ENCODE measurements at regions not wholly inside any gene's neighbourhood (a gene's known extent, or its start where the extent isn't known, plus 50 kb on each side); places are given as distances from the start of the nearest gene placed in this dataset.

- no peak overlapping the region for H3K4me3 ChIP-seq (ENCODE audit: low read depth, low read length, poor library complexity, severe bottlenecking)
- no peaks in the 10 kb centered on the region for H3K79me2 ChIP-seq (ENCODE audit: insufficient read depth, low read length)
- TF ChIP-seq EZH2 (IDR thresholded peaks at IDR 0.05; ENCODE audit: borderline replicate concordance, low read length): no peak
- TF ChIP-seq, protein P1, sequence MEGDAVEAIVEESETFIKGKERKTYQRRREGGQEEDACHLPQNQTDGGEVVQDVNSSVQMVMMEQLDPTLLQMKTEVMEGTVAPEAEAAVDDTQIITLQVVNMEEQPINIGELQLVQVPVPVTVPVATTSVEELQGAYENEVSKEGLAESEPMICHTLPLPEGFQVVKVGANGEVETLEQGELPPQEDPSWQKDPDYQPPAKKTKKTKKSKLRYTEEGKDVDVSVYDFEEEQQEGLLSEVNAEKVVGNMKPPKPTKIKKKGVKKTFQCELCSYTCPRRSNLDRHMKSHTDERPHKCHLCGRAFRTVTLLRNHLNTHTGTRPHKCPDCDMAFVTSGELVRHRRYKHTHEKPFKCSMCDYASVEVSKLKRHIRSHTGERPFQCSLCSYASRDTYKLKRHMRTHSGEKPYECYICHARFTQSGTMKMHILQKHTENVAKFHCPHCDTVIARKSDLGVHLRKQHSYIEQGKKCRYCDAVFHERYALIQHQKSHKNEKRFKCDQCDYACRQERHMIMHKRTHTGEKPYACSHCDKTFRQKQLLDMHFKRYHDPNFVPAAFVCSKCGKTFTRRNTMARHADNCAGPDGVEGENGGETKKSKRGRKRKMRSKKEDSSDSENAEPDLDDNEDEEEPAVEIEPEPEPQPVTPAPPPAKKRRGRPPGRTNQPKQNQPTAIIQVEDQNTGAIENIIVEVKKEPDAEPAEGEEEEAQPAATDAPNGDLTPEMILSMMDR (IDR thresholded peaks at IDR 0.05; ENCODE audit: low read length): no peak
- H2AFZ ChIP-seq (ENCODE audit: low read length): no peak overlapping the region
- H4K20me1 ChIP-seq (ENCODE audit: insufficient read depth, low read length): no peaks in the 10 kb centered on the region
- H3K27me3 ChIP-seq (ENCODE audit: insufficient read depth, low read length): no peaks in the 10 kb centered on the region
- H3K36me3 ChIP-seq (ENCODE audit: insufficient read depth, low read length): no peaks in the 10 kb centered on the region
- no peaks in the 10 kb centered on the region for H3K4me1 ChIP-seq (ENCODE audit: insufficient read depth, low read length, severe bottlenecking)
- H3K27ac ChIP-seq (ENCODE audit: low read depth, low read length, poor library complexity, severe bottlenecking): no peak overlapping the region
- H3K9me3 ChIP-seq (ENCODE audit: low read length): no peaks in the 10 kb centered on the region
- H3K4me2 ChIP-seq (ENCODE audit: low read length): no peak overlapping the region
- H3K9ac ChIP-seq (ENCODE audit: low read length): no peak overlapping the region
- no peaks in the 10 kb centered on the region for H3F3A ChIP-seq (ENCODE audit: insufficient read depth, low read length)
- H3K9me2 ChIP-seq (ENCODE audit: low read depth, low read length): no peaks in the 10 kb centered on the region
Observed at GRCh38 chr9:108117795-108118194, 628.2 kb upstream of the KLF4 start.

DNA sequence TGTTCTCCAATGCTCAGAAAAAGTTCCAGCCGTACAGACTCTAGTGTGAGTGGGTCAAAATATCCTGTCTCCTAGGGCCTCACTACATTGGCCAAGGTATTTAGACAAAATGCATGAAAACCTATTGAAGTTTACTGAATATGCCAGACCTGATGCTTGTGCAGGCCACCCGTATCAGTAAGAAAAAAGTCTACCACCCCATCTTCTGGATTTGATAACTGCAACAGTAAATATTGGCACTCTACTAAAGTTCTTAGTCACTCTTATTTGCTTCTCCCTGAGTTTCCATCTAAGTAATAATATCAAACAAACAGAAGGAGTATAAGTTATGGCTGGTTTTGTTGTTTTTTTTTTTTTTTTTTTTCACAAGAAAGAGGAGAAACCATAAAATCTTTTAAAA, 627.7 kb upstream of the KLF4 start:
- no peak for TF ChIP-seq EZH2 (IDR thresholded peaks at IDR 0.05; ENCODE audit: borderline replicate concordance, low read length)
- TF ChIP-seq, protein P1 (IDR thresholded peaks at IDR 0.05; ENCODE audit: low read length): no peak
- no peaks in the 10 kb centered on the region for H3K79me2 ChIP-seq (ENCODE audit: insufficient read depth, low read length)
- H3K9ac ChIP-seq (ENCODE audit: low read length): no peak overlapping the region
- no peaks in the 10 kb centered on the region for H3K9me3 ChIP-seq (ENCODE audit: low read length)
- no peaks in the 10 kb centered on the region for H3K27me3 ChIP-seq (ENCODE audit: insufficient read depth, low read length)
- H3K4me1 ChIP-seq (ENCODE audit: insufficient read depth, low read length, severe bottlenecking): no peaks in the 10 kb centered on the region
- H3K4me3 ChIP-seq (ENCODE audit: low read depth, low read length, poor library complexity, severe bottlenecking): no peak overlapping the region
- no peaks in the 10 kb centered on the region for H3K9me2 ChIP-seq (ENCODE audit: low read depth, low read length)
- no peak overlapping the region for H3K27ac ChIP-seq (ENCODE audit: low read depth, low read length, poor library complexity, severe bottlenecking)
- no peaks in the 10 kb centered on the region for H4K20me1 ChIP-seq (ENCODE audit: insufficient read depth, low read length)
- H3K4me2 ChIP-seq (ENCODE audit: low read length): no peak overlapping the region
- no peaks in the 10 kb centered on the region for H3F3A ChIP-seq (ENCODE audit: insufficient read depth, low read length)
- H2AFZ ChIP-seq (ENCODE audit: low read length): no peak overlapping the region
- no peaks in the 10 kb centered on the region for H3K36me3 ChIP-seq (ENCODE audit: insufficient read depth, low read length)

- no peak overlapping the region for H2AFZ ChIP-seq (ENCODE audit: low read length)
- H3K9me2 ChIP-seq (ENCODE audit: low read depth, low read length): no peaks in the 10 kb centered on the region
- TF ChIP-seq, protein P1 (IDR thresholded peaks at IDR 0.05; ENCODE audit: low read length): no peak
- TF ChIP-seq EZH2 (IDR thresholded peaks at IDR 0.05; ENCODE audit: borderline replicate concordance, low read length): no peak
Observed at GRCh38 chr9:108113596-108113995, 624.0 kb upstream of the KLF4 start.

More at GRCh38 chr9:108113596-108113995, 624.0 kb upstream of the KLF4 start:
- Histone ChIP-seq H3K9me3 (ENCODE audit: low read length) (no peaks in the 10 kb centered on the region), H4K20me1 (ENCODE audit: insufficient read depth, low read length) (no peaks in the 10 kb centered on the region), H3K4me2 (ENCODE audit: low read length) (no peak overlapping the region), H3K79me2 (ENCODE audit: insufficient read depth, low read length) (no peaks in the 10 kb centered on the region), H3K4me3 (ENCODE audit: low read depth, low read length, poor library complexity, severe bottlenecking) (no peak overlapping the region), H3F3A (ENCODE audit: insufficient read depth, low read length) (no peaks in the 10 kb centered on the region), H3K27ac (ENCODE audit: low read depth, low read length, poor library complexity, severe bottlenecking) (no peak overlapping the region), H3K36me3 (ENCODE audit: insufficient read depth, low read length) (no peaks in the 10 kb centered on the region), H3K9ac (ENCODE audit: low read length) (no peak overlapping the region), H3K27me3 (ENCODE audit: insufficient read depth, low read length) (no peaks in the 10 kb centered on the region), H3K4me1 (ENCODE audit: insufficient read depth, low read length, severe bottlenecking) (no peaks in the 10 kb centered on the region)

Data from OCI-LY1 (cell line).